OCI-LY7 (cell line): ENCODE measurements at regions not wholly inside any gene's neighbourhood (a gene's known extent, or its start where the extent isn't known, plus 50 kb on each side); places are given as distances from the start of the nearest gene placed in this dataset.

Source experiments
- EZH2phosphoT487 ChIP-seq: fragments of 200-600 bp; sonication (generic); IDR thresholded peaks from 2 replicates; pipeline ENCODE4 v1.6.1; 2018; ENCODE audit warnings: low read depth, borderline replicate concordance, mild to moderate bottlenecking, mixed run types, antibody characterized with exemption, low read length, moderate library complexity, mixed read lengths
- TF ChIP-seq, protein P1 (sequence below): fragments of 200-600 bp; sonication (generic); conservative IDR thresholded peaks from 2 replicates; pipeline ENCODE4 v1.5.1; 2014; ENCODE audit warnings: mild to moderate bottlenecking, antibody characterized with exemption, low read length, moderate library complexity, mixed read lengths

DNA sequence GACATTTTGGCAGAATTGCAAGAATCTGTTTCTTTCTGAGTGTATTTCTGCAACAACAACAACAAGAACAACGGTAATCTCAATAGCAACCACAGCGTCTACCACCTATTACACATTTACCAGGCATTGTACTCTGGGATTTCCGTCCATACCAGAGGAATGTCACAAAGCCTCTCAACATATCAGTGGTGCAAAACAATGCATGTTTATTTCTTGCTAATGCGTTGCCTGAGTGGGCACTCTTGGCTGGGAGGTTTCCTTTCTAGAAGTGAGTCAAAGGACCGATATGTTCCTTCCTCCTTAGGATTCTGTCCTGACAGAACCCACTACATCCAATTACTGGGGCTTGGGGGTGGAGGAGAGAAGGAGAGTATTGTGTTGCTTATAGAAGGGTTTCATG, 585.6 kb downstream of the TSN start:
- TF ChIP-seq, protein P1, sequence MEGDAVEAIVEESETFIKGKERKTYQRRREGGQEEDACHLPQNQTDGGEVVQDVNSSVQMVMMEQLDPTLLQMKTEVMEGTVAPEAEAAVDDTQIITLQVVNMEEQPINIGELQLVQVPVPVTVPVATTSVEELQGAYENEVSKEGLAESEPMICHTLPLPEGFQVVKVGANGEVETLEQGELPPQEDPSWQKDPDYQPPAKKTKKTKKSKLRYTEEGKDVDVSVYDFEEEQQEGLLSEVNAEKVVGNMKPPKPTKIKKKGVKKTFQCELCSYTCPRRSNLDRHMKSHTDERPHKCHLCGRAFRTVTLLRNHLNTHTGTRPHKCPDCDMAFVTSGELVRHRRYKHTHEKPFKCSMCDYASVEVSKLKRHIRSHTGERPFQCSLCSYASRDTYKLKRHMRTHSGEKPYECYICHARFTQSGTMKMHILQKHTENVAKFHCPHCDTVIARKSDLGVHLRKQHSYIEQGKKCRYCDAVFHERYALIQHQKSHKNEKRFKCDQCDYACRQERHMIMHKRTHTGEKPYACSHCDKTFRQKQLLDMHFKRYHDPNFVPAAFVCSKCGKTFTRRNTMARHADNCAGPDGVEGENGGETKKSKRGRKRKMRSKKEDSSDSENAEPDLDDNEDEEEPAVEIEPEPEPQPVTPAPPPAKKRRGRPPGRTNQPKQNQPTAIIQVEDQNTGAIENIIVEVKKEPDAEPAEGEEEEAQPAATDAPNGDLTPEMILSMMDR: no peak
- TF ChIP-seq EZH2phosphoT487: no peak
